Neural cell (in vitro differentiated cells): ENCODE measurements at regions not wholly inside any gene's neighbourhood (a gene's known extent, or its start where the extent isn't known, plus 50 kb on each side); places are given as distances from the start of the nearest gene placed in this dataset.

Experiments used
- H2AFZ ChIP-seq: fragments of 200-600, 300-800 bp; sonication (generic), shearing (Covaris generic); 2 replicates; pipeline ENCODE4 v1.6.0; 2014; ENCODE audit warnings: low read depth, mild to moderate bottlenecking, antibody characterized with exemption, low read length, moderate library complexity
- H3F3A ChIP-seq: fragments of 200-600 bp; shearing (Covaris generic); 2 replicates; pipeline ENCODE4 v1.6.1; 2016; ENCODE audit warnings: mild to moderate bottlenecking, moderate library complexity, mixed read lengths, antibody characterized with exemption, low read length; ENCODE audit not compliant: insufficient read depth, poor library complexity, severe bottlenecking
- H3K27ac ChIP-seq: fragments of 200-600, 300-800 bp; sonication (generic), shearing (Covaris generic); 2 replicates; pipeline ENCODE4 v1.5.1; 2014; ENCODE audit warnings: mild to moderate bottlenecking, low read length, moderate library complexity
- H3K27me3 ChIP-seq: fragments of 300-800, 200-600 bp; sonication (generic), shearing (Covaris generic); 2 replicates; pipeline ENCODE4 v1.6.0; 2014; ENCODE audit warnings: mild to moderate bottlenecking, low read depth, low read length, moderate library complexity; ENCODE audit not compliant: insufficient read depth
- H3K36me3 ChIP-seq: fragments of 300-800, 200-600 bp; sonication (generic), shearing (Covaris generic); 2 replicates; pipeline ENCODE4 v1.5.1; 2014; ENCODE audit warnings: mild to moderate bottlenecking, antibody characterized with exemption, low read length, moderate library complexity; ENCODE audit not compliant: insufficient read depth
- H3K4me2 ChIP-seq: fragments of 300-800, 200-600 bp; sonication (generic), shearing (Covaris generic); 2 replicates; pipeline ENCODE4 v1.6.0; 2014; ENCODE audit warnings: mild to moderate bottlenecking, low read length
- H3K4me3 ChIP-seq: fragments of 300-800, 200-600 bp; sonication (generic), shearing (Covaris generic); 2 replicates; pipeline ENCODE4 v1.5.1; 2014; ENCODE audit warnings: mild to moderate bottlenecking, low read length, moderate library complexity
- H3K79me2 ChIP-seq: fragments of 200-600 bp; shearing (Covaris generic); replicated peaks from 2 replicates; pipeline ENCODE4 v1.6.0; 2014; ENCODE audit warnings: mild to moderate bottlenecking, low read length, moderate library complexity; ENCODE audit not compliant: insufficient read depth
- H3K9ac ChIP-seq: fragments of 300-800, 200-600 bp; sonication (generic), shearing (Covaris generic); 2 replicates; pipeline ENCODE4 v1.6.1; 2016; ENCODE audit warnings: mild to moderate bottlenecking, low read length, mixed read lengths
- H3K9me2 ChIP-seq: fragments of 200-600 bp; shearing (Covaris generic); 2 replicates; pipeline ENCODE4 v1.6.1; 2016; ENCODE audit warnings: mild to moderate bottlenecking, low read length, mixed read lengths; ENCODE audit not compliant: insufficient read depth
- H3K9me3 ChIP-seq: fragments of 200-600, 300-800 bp; sonication (generic), shearing (Covaris generic); 2 replicates; pipeline ENCODE4 v1.6.1; 2016; ENCODE audit warnings: mild to moderate bottlenecking, mixed run types, low read length, moderate library complexity, mixed read lengths
- H4K20me1 ChIP-seq: fragments of 200-600 bp; shearing (Covaris generic); 2 replicates; pipeline ENCODE4 v1.6.1; 2016; ENCODE audit warnings: mild to moderate bottlenecking, mixed run types; ENCODE audit not compliant: insufficient read depth
- EP300 ChIP-seq: fragments of 450-650 bp; conservative IDR thresholded peaks from 2 replicates; pipeline ENCODE4 v1.6.1; 2014; ENCODE audit warnings: antibody characterized with exemption, mild to moderate bottlenecking, moderate library complexity; ENCODE audit not compliant: poor library complexity, severe bottlenecking
- EZH2 ChIP-seq: fragments of 200-600, 300-800 bp; shearing (Covaris generic), sonication (generic); IDR thresholded peaks from 2 replicates; pipeline ENCODE4 v1.6.1; 2014; ENCODE audit warnings: antibody characterized with exemption, low read length, borderline replicate concordance, mild to moderate bottlenecking; ENCODE audit not compliant: insufficient read depth, poor library complexity, severe bottlenecking
- MXI1 ChIP-seq: fragments of 450-650 bp; conservative IDR thresholded peaks from 2 replicates; pipeline ENCODE4 v1.6.1; 2014; ENCODE audit warnings: antibody characterized with exemption, mild to moderate bottlenecking; ENCODE audit not compliant: poor library complexity, severe bottlenecking
- POLR2AphosphoS5 ChIP-seq: IDR thresholded peaks from 2 replicates; pipeline ENCODE4 v1.6.1; 2012
- RAD21 ChIP-seq: fragments of 450-650 bp; conservative IDR thresholded peaks from 2 replicates; pipeline ENCODE4 v1.6.1; 2014; ENCODE audit warnings: antibody characterized with exemption, mild to moderate bottlenecking, moderate library complexity
- REST ChIP-seq: IDR thresholded peaks from 2 replicates; pipeline ENCODE4 v1.6.1; 2012; ENCODE audit warnings: borderline replicate concordance
- SMC3 ChIP-seq: fragments of 450-650 bp; conservative IDR thresholded peaks from 2 replicates; pipeline ENCODE4 v1.6.1; 2014; ENCODE audit warnings: antibody characterized with exemption, mild to moderate bottlenecking, moderate library complexity; ENCODE audit not compliant: poor library complexity
- TAF1 ChIP-seq: IDR thresholded peaks from 2 replicates; pipeline ENCODE4 v1.6.1; 2012; ENCODE audit warnings: low read depth
- TF ChIP-seq, protein P1 (sequence below): fragments of 450-650 bp; IDR thresholded peaks from 2 replicates; pipeline ENCODE4 v1.5.1; 2014; ENCODE audit warnings: antibody characterized with exemption, mild to moderate bottlenecking, moderate library complexity; ENCODE audit not compliant: poor library complexity, severe bottlenecking

DNA sequence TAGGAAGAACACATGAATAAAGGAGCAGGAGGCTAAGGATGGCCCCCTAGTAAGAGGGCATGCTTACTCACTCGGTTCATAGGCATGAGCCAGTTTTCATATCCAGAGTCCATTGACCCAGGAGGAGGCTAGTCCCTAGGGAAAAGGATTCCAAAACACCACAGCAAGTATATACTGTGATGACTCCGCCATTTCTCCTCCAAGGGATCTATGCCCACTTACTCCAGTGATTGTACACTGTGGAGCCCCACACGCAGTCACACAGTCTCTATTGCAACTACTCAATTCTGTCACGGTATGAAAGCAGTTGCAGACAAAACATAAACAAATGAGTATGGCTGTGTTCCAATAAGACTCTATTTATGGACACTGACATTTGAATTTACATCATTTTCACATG, 117.7 kb upstream of the ALDH1B1 start:
- no peak for TF ChIP-seq RAD21
- TF ChIP-seq EZH2 = no peak
- no peak for TF ChIP-seq EP300
- no peak for TF ChIP-seq POLR2AphosphoS5
- no peak for TF ChIP-seq TAF1
- TF ChIP-seq MXI1 = no peak
- TF ChIP-seq REST = no peak
- no peak for TF ChIP-seq SMC3
- TF ChIP-seq, protein P1, sequence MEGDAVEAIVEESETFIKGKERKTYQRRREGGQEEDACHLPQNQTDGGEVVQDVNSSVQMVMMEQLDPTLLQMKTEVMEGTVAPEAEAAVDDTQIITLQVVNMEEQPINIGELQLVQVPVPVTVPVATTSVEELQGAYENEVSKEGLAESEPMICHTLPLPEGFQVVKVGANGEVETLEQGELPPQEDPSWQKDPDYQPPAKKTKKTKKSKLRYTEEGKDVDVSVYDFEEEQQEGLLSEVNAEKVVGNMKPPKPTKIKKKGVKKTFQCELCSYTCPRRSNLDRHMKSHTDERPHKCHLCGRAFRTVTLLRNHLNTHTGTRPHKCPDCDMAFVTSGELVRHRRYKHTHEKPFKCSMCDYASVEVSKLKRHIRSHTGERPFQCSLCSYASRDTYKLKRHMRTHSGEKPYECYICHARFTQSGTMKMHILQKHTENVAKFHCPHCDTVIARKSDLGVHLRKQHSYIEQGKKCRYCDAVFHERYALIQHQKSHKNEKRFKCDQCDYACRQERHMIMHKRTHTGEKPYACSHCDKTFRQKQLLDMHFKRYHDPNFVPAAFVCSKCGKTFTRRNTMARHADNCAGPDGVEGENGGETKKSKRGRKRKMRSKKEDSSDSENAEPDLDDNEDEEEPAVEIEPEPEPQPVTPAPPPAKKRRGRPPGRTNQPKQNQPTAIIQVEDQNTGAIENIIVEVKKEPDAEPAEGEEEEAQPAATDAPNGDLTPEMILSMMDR = no peak
- Histone ChIP-seq H3K9ac (no peak overlapping the region), H3K4me2 (no peak overlapping the region), H3K9me3 (no peaks in the 10 kb centered on the region), H3K27ac (no peak overlapping the region), H2AFZ (no peak overlapping the region), H3K27me3 (no peaks in the 10 kb centered on the region), H4K20me1 (no peaks in the 10 kb centered on the region), H3K9me2 (no peaks in the 10 kb centered on the region), H3K79me2 (no peaks in the 10 kb centered on the region), H3F3A (no peaks in the 10 kb centered on the region), H3K4me3 (no peak overlapping the region), H3K36me3 (no peaks in the 10 kb centered on the region)

DNA sequence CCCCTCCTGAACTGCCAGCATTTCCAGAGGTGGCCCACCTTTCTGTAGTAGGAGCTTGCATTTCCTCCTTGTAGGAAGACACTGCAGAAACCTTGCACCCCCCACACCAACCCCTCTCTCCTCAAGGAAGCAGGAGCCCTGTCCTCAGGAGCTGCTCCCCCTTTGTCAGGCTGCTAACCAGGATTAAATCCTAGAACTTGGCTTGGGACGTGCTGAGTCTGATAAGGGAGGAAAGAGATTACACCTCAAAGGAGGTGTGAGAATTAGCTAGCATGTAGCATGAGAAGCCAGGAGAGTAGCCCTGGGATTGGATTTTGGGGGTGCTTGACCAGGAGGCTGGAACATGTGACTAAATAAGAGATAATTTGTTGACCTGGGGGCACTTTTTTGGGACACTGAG, 119.8 kb upstream of the ALDH1B1 start:
- Histone ChIP-seq H2AFZ (no peak overlapping the region), H3K9ac (no peak overlapping the region), H3K27ac (no peak overlapping the region), H3F3A (no peaks in the 10 kb centered on the region), H3K9me2 (no peaks in the 10 kb centered on the region), H4K20me1 (no peaks in the 10 kb centered on the region), H3K36me3 (no peaks in the 10 kb centered on the region), H3K9me3 (no peaks in the 10 kb centered on the region), H3K27me3 (no peaks in the 10 kb centered on the region), H3K4me3 (no peak overlapping the region), H3K4me2 (no peak overlapping the region), H3K79me2 (no peaks in the 10 kb centered on the region)
- no peak for TF ChIP-seq POLR2AphosphoS5
- no peak for TF ChIP-seq MXI1
- no peak for TF ChIP-seq RAD21
- TF ChIP-seq TAF1 = no peak
